ENCODE measurements at regions not wholly inside any gene's neighbourhood (a gene's known extent, or its start where the extent isn't known, plus 50 kb on each side); places are given as distances from the start of the nearest gene placed in this dataset.

DNA sequence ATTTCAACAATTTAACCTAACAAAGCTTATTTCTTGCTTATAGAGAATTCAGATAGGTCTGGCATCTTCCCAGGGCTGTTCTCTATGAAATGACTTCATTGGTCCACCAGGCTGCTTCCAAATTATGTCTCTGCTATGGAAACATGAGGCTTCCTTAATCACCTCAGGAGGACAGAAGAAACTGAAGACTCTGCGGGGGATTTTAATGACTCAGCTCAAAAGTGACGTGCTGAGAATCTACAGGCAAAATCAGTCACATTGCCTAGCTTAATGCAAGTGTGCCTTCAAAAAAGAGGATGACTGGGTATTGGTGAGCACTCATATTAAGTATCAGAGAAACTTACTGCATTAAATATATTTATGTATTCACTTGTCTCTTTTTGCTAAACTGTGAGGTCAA is 315.5 kb upstream of the RGMB start:
- Histone ChIP-seq H3K36me3 (ENCODE audit: insufficient read depth in 1 of 2, low read depth in 1 of 2) (no peaks in the 10 kb centered on the region), H3K27ac (no peak overlapping the region), H3K27me3 (ENCODE audit: insufficient read depth in 3 of 3, low read length in 2 of 3) (no peaks in the 10 kb centered on the region), H3K4me3 (no peak overlapping the region), H3K4me1 (no peaks in the 10 kb centered on the region), H3K9me3 (no peaks in the 10 kb centered on the region)
- no peak for ATAC-seq
- 48 to 70% (median 59%) methylated on average over 2 of the region's 2 CpGs for WGBS, 3 donors
- no peak for DNase-seq
- no peak for TF ChIP-seq CTCF (IDR thresholded peaks at IDR 0.05)
- intact Hi-C loops (cut with DNase I) = no loop called here

- Histone ChIP-seq H3K4me3 (no peak overlapping the region), H3K27ac (no peak overlapping the region), H3K4me1 (no peaks in the 10 kb centered on the region), H3K36me3 (ENCODE audit: insufficient read depth in 1 of 2, low read depth in 1 of 2) (no peaks in the 10 kb centered on the region), H3K9me3 (no peaks in the 10 kb centered on the region), H3K27me3 (ENCODE audit: insufficient read depth in 3 of 3, low read length in 2 of 3) (no peaks in the 10 kb centered on the region)
- DNase-seq (no peak), ATAC-seq (no peak)
- intact Hi-C loops (cut with DNase I) = no loop called here
- TF ChIP-seq CTCF (IDR thresholded peaks at IDR 0.05) = no peak
Measured at GRCh38 chr5:98458726-98459125, 314.7 kb upstream of the RGMB start.

- H3K9me3 ChIP-seq = no peaks in the 10 kb centered on the region
- no peaks in the 10 kb centered on the region for H3K4me1 ChIP-seq
- DNase-seq (no peak), ATAC-seq (no peak)
- intact Hi-C loops (cut with DNase I) = no loop called here
- H3K27me3 ChIP-seq (ENCODE audit: insufficient read depth in 3 of 3, low read length in 2 of 3) = no peaks in the 10 kb centered on the region
- no peak overlapping the region for H3K27ac ChIP-seq
- 78 to 88% (median 85%) methylated on average over 1 of the region's 1 CpG for WGBS, 3 donors
- no peak for TF ChIP-seq CTCF (IDR thresholded peaks at IDR 0.05)
- no peaks in the 10 kb centered on the region for H3K36me3 ChIP-seq (ENCODE audit: insufficient read depth in 1 of 2, low read depth in 1 of 2)
- no peak overlapping the region for H3K4me3 ChIP-seq
Measured at GRCh38 chr5:98460536-98460935, 312.9 kb upstream of the RGMB start.

GRCh38 chr5:98461485-98461884 is 312.0 kb upstream of the RGMB start:
- DNase-seq (no peak), ATAC-seq (no peak)
- Histone ChIP-seq H3K4me3 (no peak overlapping the region), H3K36me3 (ENCODE audit: insufficient read depth in 1 of 2, low read depth in 1 of 2) (no peaks in the 10 kb centered on the region), H3K4me1 (no peaks in the 10 kb centered on the region), H3K9me3 (no peaks in the 10 kb centered on the region), H3K27ac (no peak overlapping the region), H3K27me3 (ENCODE audit: insufficient read depth in 3 of 3, low read length in 2 of 3) (no peaks in the 10 kb centered on the region)
- WGBS, 3 donors = 75 to 83% (median 82%) methylated on average over 3 of the region's 3 CpGs
- intact Hi-C loops (cut with DNase I) = no loop called here
- TF ChIP-seq CTCF (IDR thresholded peaks at IDR 0.05) = no peak

DNA sequence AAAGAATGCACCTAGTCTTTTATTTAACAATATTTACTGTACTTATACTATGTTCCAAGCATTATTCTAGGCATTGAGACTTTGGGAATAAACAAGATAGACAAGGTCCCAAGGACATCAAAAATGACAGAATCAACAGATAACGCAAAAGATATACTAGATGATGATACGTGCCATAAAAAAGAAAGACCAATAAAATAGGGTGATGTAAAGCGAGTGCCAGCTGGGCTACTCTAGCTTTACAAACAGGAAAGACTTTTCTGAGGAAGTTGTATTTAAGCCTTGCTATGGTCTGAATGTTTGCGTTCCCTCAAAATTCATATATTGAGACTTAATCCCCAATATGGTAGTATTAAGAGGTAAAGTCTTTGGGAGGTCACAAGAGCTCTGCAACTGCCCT is 310.2 kb upstream of the RGMB start:
- WGBS, 3 donors = 80 to 96% (median 95%) methylated on average over 4 of the region's 4 CpGs
- no peak for DNase-seq
- no peaks in the 10 kb centered on the region for H3K9me3 ChIP-seq
- no peak for TF ChIP-seq CTCF (IDR thresholded peaks at IDR 0.05)
- ATAC-seq = no peak
- H3K4me1 ChIP-seq = no peaks in the 10 kb centered on the region
- no peaks in the 10 kb centered on the region for H3K36me3 ChIP-seq (ENCODE audit: insufficient read depth in 1 of 2, low read depth in 1 of 2)
- H3K27me3 ChIP-seq (ENCODE audit: insufficient read depth in 3 of 3, low read length in 2 of 3) = no peaks in the 10 kb centered on the region
- intact Hi-C loops (cut with DNase I) = no loop called here
- no peak overlapping the region for H3K27ac ChIP-seq
- H3K4me3 ChIP-seq = no peak overlapping the region
